ENCODE measurements at regions not wholly inside any gene's neighbourhood (a gene's known extent, or its start where the extent isn't known, plus 50 kb on each side); places are given as distances from the start of the nearest gene placed in this dataset.

DNA sequence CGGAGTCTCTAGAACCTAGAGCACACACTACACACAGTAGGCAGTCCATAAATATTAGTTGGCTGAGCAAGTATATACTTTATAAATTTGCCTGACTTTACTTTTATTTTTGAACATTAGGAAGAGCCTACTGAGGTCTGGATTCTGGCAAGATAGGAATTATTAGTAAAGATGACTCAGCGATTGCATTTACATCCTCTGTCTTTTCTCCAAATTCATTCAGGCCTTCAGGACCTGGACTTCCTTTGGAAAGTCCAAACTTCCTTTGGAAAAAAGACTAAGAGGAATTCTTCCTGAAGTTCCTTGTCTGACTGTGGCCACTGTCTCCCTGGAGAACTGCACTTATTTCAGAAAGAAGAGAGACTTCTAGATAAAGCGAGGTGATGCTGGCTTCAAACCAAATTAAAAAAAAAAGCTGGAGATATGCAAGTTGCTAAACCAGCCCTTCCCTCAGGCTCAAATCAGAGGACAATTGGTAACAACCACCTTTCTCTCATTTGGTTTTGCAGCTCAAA, 251.3 kb downstream of the GAS1 start:
- DNase-seq (ENCODE audit: low spot score) = no peak

- DNase-seq (ENCODE audit: low spot score) = no peak
These were observed 257.3 kb downstream of the GAS1 start for GRCh38 chr9:86690034-86690433.

GRCh38 chr9:86687788-86688187, 259.5 kb downstream of the GAS1 start:
- DNase-seq (ENCODE audit: low spot score) = no peak

DNA sequence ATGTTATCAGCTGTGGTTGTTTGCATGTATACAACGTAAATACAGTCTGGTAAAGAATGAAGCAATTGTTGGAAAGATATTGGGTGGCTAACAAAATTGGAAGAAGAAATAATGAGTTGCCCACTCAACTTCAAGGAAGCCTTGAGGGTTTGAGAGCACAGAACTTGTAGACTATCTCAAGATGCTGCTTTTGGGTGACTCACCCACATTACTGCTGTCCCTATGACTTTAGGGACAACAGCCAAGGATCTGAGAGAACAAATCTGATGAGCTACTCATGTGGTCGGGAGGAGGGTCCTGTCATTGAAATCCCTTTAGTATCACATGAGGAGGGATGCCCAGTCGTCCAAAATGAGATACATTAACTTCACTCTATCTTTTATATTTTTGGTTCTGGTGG, 261.8 kb downstream of the GAS1 start:
- no peak for DNase-seq (ENCODE audit: low spot score)

- no peak for DNase-seq (ENCODE audit: low spot score)
These were observed 263.2 kb downstream of the GAS1 start for GRCh38 chr9:86684148-86684547.

- no peak for DNase-seq (ENCODE audit: low spot score)
These were observed 265.1 kb downstream of the GAS1 start for GRCh38 chr9:86682240-86682639.

- no peak for DNase-seq (ENCODE audit: low spot score)
These were observed 267.4 kb downstream of the GAS1 start for GRCh38 chr9:86679909-86680308.

- no peak for DNase-seq (ENCODE audit: low spot score)
These were observed 270.9 kb downstream of the GAS1 start for GRCh38 chr9:86676396-86676795.

GRCh38 chr9:86675805-86676204, 271.5 kb downstream of the GAS1 start:
- DNase-seq (ENCODE audit: low spot score) = no peak

DNA sequence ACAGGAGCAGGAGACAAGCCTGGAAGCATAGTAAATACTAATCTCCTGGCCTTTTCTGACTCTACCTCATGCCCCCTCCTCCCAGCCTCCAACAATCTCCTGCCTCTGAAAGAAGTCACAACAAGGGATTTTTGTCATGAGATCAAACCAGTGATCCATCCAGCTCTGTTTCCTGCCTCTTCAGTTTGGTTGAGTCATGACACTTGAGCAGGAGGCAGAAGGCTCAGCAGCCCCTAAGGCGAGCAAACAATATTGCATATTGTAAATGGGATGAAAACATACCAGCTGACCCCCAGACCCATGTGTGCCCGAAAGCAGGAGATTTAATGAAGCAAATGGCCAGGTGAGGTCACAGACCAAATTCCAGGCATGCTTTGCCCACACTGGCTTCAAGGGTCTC, 272.8 kb downstream of the GAS1 start:
- no peak for DNase-seq (ENCODE audit: low spot score)

GRCh38 chr9:86672966-86673365, 274.3 kb downstream of the GAS1 start:
- no peak for DNase-seq (ENCODE audit: low spot score)

DNA sequence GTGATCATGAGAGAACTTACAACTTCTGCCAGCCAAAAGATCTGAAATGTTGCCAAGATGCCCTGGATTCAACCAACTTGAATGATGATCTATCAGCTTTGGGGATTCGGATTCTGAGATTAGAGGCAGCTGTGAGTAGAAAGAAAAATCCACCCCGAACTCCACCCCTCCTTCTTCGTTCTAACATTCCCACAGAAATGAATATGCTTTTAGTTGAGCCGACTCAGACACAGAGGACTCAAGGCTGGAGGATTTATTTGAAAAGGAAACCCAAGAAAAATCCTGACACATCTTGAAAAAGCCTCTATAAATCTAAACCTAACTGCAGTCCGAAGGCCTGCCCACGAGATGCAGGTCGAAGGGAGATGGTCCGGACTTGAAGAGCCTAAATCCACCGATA, 275.0 kb downstream of the GAS1 start:
- DNase-seq (ENCODE audit: low spot score) = no peak

GRCh38 chr9:86671018-86671417, 276.3 kb downstream of the GAS1 start:
- no peak for DNase-seq (ENCODE audit: low spot score)

DNA sequence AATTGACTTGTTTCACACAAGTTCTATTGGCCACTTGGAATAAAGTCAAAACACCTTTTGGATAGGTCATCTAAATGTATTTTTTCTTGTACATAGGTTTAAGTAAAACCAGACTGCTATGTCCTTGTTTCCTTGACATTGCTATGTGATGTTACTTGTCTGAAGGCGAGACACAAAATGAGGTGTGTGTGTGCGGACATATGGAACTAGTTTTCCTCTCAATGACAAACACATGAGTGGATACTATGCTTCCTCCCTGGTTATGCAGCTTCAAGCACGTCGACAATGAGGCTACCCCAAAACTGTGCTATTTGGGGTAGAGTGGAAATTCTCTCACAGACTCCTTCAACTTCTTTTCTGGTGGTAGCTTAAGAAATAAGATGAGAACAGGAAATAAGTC, 276.8 kb downstream of the GAS1 start:
- no peak for DNase-seq (ENCODE audit: low spot score)

DNA sequence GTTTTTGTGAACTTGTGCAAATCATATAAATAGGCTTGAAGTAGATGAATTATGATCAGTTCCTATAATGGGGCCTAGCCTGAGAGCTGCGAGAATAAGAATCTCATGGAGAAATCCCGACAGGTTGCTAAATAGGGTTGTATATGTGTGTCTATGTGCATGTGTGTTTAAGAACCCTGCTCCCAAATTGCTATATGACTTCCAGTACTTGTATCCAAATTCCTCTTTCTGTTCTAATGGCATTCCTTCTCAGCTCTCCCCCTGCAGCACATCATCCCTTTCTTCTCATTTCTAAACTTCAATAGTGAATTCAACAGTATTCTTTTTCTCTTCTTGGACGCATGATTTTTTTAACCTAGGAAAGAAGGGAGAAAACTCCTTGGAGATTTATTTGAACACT, 277.2 kb downstream of the GAS1 start:
- DNase-seq (ENCODE audit: low spot score) = no peak

DNA sequence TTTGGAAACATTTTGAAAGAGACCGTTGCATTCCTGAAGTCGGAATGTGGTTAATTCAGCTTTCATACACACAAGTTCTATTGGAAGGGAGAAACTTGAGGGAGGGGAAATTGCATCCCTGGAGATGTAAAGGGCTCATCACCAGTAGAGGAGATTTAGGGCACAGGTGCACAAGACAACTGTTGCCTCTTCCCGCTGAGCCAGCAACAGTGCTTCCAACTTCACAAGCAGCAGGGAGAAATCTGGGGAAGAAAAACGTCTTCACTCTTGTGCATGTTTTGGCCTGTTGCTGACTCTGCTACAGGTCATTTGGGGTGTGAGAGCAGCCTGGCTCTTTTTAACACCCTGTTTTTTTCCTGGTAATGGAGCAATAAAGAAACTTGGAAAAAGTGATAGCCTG, 277.9 kb downstream of the GAS1 start:
- DNase-seq (ENCODE audit: low spot score) = no peak

DNA sequence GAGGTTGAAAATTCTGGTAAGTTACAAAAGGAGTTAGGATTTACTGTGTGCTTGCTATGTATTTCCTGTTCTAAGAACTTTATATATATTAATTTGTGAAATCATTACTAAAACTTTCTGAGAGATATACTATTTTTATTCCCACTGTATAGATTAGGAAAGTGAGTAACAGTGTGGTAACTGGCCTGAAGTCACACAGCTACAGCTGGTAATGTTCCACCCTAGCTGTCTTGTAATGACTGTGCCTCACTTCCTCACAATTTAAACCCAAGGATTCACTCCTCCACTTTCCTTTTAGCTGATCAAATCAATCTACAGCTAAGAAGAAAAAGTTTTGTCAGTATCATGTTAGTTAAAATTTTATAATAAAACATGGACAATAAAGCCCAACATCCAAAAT, 278.8 kb downstream of the GAS1 start:
- DNase-seq (ENCODE audit: low spot score) = no peak

DNA sequence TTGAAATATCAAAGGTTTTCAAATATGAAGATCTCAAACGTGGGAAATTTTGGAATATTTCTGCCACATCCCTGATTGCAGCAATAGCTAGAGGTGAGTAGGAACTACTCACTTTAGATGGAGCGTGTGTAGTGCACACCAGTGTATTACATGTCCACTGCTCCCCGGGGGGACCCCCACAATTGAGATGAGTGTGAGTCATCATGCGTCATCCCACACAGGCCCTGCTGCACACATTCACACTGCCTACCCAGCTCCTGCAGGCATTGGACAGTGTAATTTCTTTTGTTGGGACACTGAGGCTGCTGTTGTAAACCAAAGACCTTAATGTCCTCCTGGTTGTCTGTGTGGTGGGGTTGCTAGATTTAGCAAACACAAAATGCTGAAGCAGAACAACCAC, 280.0 kb downstream of the GAS1 start:
- no peak for DNase-seq (ENCODE audit: low spot score)

- DNase-seq (ENCODE audit: low spot score) = no peak
These were observed 281.9 kb downstream of the GAS1 start for GRCh38 chr9:86665416-86665815.

DNA sequence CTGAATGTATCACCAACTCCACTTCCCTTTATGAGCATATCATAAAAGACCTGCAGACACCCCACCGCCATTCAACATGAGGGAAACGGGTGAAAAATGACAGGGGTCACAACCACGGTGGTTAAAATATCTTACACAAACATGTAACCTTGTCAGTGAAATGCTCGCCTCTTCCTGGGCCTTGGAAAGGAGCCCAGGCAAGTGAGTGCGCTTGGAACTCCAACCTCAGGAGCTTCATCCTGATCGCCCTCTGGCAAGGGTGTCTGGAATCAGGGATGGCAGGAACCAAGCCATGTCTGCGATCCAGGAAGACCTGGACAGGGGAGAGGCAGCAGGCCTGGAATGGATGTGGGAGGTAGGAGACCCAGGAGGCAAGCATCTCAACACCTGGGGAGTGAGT, 282.7 kb downstream of the GAS1 start:
- DNase-seq (ENCODE audit: low spot score) = no peak

GRCh38 chr9:86663905-86664304, 283.4 kb downstream of the GAS1 start:
- no peak for DNase-seq (ENCODE audit: low spot score)

DNA sequence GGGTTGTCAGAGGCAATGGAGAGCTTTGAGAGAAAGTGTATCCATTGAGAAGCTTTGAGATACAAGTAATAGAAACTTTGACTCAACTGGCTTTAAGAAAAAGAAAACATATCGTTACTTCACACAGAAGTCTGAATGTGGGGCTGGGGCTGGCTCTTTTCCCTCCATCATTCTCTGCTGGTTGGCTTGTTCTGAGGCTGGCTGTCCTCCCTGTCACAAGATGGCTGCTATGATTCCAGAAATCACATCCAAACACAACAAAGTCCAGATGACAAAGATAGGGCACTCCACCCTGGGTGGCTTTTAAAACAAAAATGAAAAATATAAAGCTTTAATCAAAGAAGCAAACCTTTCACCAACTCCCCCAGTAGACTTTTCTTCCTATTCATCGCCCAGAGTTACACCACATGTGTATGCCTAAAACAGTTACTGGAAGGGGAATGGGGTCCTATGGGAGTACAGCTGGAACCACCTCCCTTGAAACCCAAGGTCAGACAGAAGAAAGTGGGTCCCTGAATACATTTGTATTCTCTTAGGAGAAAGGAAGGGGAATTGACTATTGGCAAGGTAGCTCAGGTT, 284.3 kb downstream of the GAS1 start:
- DNase-seq (ENCODE audit: low spot score) = no peak

- no peak for DNase-seq (ENCODE audit: low spot score)
These were observed 287.0 kb downstream of the GAS1 start for GRCh38 chr9:86660146-86660943.

Measured in putamen (tissue), 1 donor.